BLaER1 treated with 17β-estradiol and CSF1 and Interleukin-3, amounts not matched to agents 10 nM and 100 nM (cell line): ENCODE measurements at regions not wholly inside any gene's neighbourhood (a gene's known extent, or its start where the extent isn't known, plus 50 kb on each side); places are given as distances from the start of the nearest gene placed in this dataset.

ENCODE experiments used
- H3K27ac ChIP-seq, 11 experiments: shearing (Covaris generic); formaldehyde crosslinking; 2 replicates each; pipeline ENCODE4 v1.8.1; 2022
- H3K27me3 ChIP-seq, 11 experiments: shearing (Covaris generic); formaldehyde crosslinking; 2 replicates each; pipeline ENCODE4 v1.8.1; 2022
- H3K36me3 ChIP-seq, 11 experiments: shearing (Covaris generic); formaldehyde crosslinking; 2 replicates each; pipeline ENCODE4 v1.8.1; 2022
- H3K4me1 ChIP-seq, 10 experiments: shearing (Covaris generic); formaldehyde crosslinking; 2 replicates each; pipeline ENCODE4 v1.8.1; 2022
- H3K4me2 ChIP-seq, 11 experiments: shearing (Covaris generic); formaldehyde crosslinking; 2 replicates each; pipeline ENCODE4 v1.8.1; 2022
- H3K4me3 ChIP-seq, 10 experiments: shearing (Covaris generic); formaldehyde crosslinking; 2 replicates each; pipeline ENCODE4 v1.8.1; 2022
- H3K9ac ChIP-seq, 11 experiments: shearing (Covaris generic); formaldehyde crosslinking; 2 replicates each; pipeline ENCODE4 v1.8.1; 2022
- H3K9me3 ChIP-seq, 11 experiments: shearing (Covaris generic); formaldehyde crosslinking; replicated peaks in 1 of 11; 2 replicates each; pipeline ENCODE4 v1.8.1; 2022
- H4K20me1 ChIP-seq, 11 experiments: shearing (Covaris generic); formaldehyde crosslinking; 2 replicates each; pipeline ENCODE4 v1.8.1; 2022
- Cebpa-rat ChIP-seq, 11 experiments: shearing (Covaris generic); IDR thresholded peaks; 2 replicates each; pipeline ENCODE4 v1.8.1; 2022

- TF ChIP-seq Cebpa-rat (IDR thresholded peaks at IDR 0.05): no peak
- Histone ChIP-seq H3K4me2 (peak overlapping the region in 2 of 11 experiments; percentile 30 to 41; a peak in 3 of 22 replicates), H3K4me1 (peaks cover 0 to 70% (median 14%) of the 10 kb centered on the region in 10 experiments; a peak in 11 of 20 replicates)
These were observed 52.7 kb upstream of the IVNS1ABP start for GRCh38 chr1:185369786-185370185.

GRCh38 chr1:185368913-185369491, 52.0 kb upstream of the IVNS1ABP start:
- no peak for TF ChIP-seq Cebpa-rat (IDR thresholded peaks at IDR 0.05)
- Histone ChIP-seq H3K4me3 (no peak overlapping the region), H3K4me1 (peaks cover 0 to 70% (median 10%) of the 10 kb centered on the region in 10 experiments; a peak in 13 of 20 replicates), H3K9me3 (peaks cover 0 to 17% (median 0%) of the 10 kb centered on the region in 11 experiments; a peak in 5 of 22 replicates), H4K20me1 (no peaks in the 10 kb centered on the region), H3K4me2 (peak overlapping the region in 2 of 11 experiments; percentile 30 to 41; a peak in 4 of 22 replicates), H3K9ac (no peak overlapping the region), H3K36me3 (no peaks in the 10 kb centered on the region), H3K27me3 (no peaks in the 10 kb centered on the region), H3K27ac (no peak overlapping the region)

More at GRCh38 chr1:185369786-185370185, 52.7 kb upstream of the IVNS1ABP start:
- Histone ChIP-seq H3K9ac (no peak overlapping the region), H3K9me3 (peaks cover 0 to 9% (median 0%) of the 10 kb centered on the region in 11 experiments; a peak in 2 of 22 replicates), H3K27me3 (no peaks in the 10 kb centered on the region), H3K27ac (no peak overlapping the region), H4K20me1 (no peaks in the 10 kb centered on the region), H3K36me3 (no peaks in the 10 kb centered on the region), H3K4me3 (no peak overlapping the region)

GRCh38 chr1:185368313-185368855, 51.3 kb upstream of the IVNS1ABP start:
- Histone ChIP-seq H3K27me3 (no peaks in the 10 kb centered on the region), H3K36me3 (no peaks in the 10 kb centered on the region), H3K4me1 (peaks cover 0 to 70% (median 6%) of the 10 kb centered on the region in 10 experiments; a peak in 12 of 20 replicates), H3K4me3 (no peak overlapping the region), H4K20me1 (no peaks in the 10 kb centered on the region), H3K9me3 (peaks cover 0 to 24% (median 0%) of the 10 kb centered on the region in 11 experiments; a peak in 5 of 22 replicates), H3K27ac (no peak overlapping the region), H3K9ac (no peak overlapping the region), H3K4me2 (peak overlapping the region in 2 of 11 experiments; percentile 30 to 41; a peak in 4 of 22 replicates)
- TF ChIP-seq Cebpa-rat (IDR thresholded peaks at IDR 0.05): no peak

GRCh38 chr1:185367218-185367617, 50.2 kb upstream of the IVNS1ABP start:
- H3K36me3 ChIP-seq: no peaks in the 10 kb centered on the region
- no peaks in the 10 kb centered on the region for H4K20me1 ChIP-seq
- peaks cover 0 to 68% (median 5%) of the 10 kb centered on the region in 10 experiments; a peak in 9 of 20 replicates for H3K4me1 ChIP-seq
- no peak for TF ChIP-seq Cebpa-rat (IDR thresholded peaks at IDR 0.05)
- no peak overlapping the region for H3K9ac ChIP-seq
- no peaks in the 10 kb centered on the region for H3K27me3 ChIP-seq
- H3K4me2 ChIP-seq: no peak overlapping the region
- no peak overlapping the region for H3K4me3 ChIP-seq
- H3K9me3 ChIP-seq: peaks cover 0 to 32% (median 0%) of the 10 kb centered on the region in 11 experiments; a peak in 8 of 22 replicates
- H3K27ac ChIP-seq: 0 out of 22 replicates have a peak overlapping the region, but pooled peaks of 1 of the 11 experiments have one; percentile 4
